ENCODE measurements at regions not wholly inside any gene's neighbourhood (a gene's known extent, or its start where the extent isn't known, plus 50 kb on each side); places are given as distances from the start of the nearest gene placed in this dataset.
A peak's percentile ranks its signal among the peaks of the same experiment; 100 is the strongest.

- DNase-seq (ENCODE audit: unreplicated experiment): no peak
- intact Hi-C loops (cut with micrococcal nuclease): no loop called here
- no peak for TF ChIP-seq CTCF (IDR thresholded peaks at IDR 0.05; ENCODE audit: unreplicated experiment)
- no peaks in the 10 kb centered on the region for H3K36me3 Mint-ChIP-seq (ENCODE audit: insufficient read depth, unreplicated experiment)
- BruUV-seq (replicated peaks): no TSS peak
- no peaks in the 10 kb centered on the region for H3K9me3 Mint-ChIP-seq (ENCODE audit: unreplicated experiment)
- H3K27me3 Mint-ChIP-seq (ENCODE audit: insufficient read depth, unreplicated experiment): no peaks in the 10 kb centered on the region
- H3K4me3 Mint-ChIP-seq (ENCODE audit: unreplicated experiment): no peak overlapping the region
- peaks cover 6% of the 10 kb centered on the region for H3K4me1 Mint-ChIP-seq (ENCODE audit: insufficient read depth, unreplicated experiment)
- ChIA-PET CTCF (no interaction called here), POLR2A (no interaction called here)
- H3K27ac Mint-ChIP-seq (ENCODE audit: low read depth, unreplicated experiment): no peak overlapping the region
Observed at GRCh38 chr4:181475781-181476507, 767.3 kb upstream of the TENM3 start.

GRCh38 chr4:181476508-181476890, 766.7 kb upstream of the TENM3 start:
- no peaks in the 10 kb centered on the region for H3K36me3 Mint-ChIP-seq (ENCODE audit: insufficient read depth, unreplicated experiment)
- intact Hi-C loops (cut with micrococcal nuclease): no loop called here
- CTCF ChIA-PET: no interaction called here
- no peak overlapping the region for H3K4me3 Mint-ChIP-seq (ENCODE audit: unreplicated experiment)
- no peaks in the 10 kb centered on the region for H3K27me3 Mint-ChIP-seq (ENCODE audit: insufficient read depth, unreplicated experiment)
- no peak for DNase-seq (ENCODE audit: unreplicated experiment)
- no TSS peak for BruUV-seq (replicated peaks)
- POLR2A ChIA-PET: interaction anchor here (0.5 to 0.7 kb wide), 3 partner anchors 15 to 470 kb away, joined by 3 to 5 read pairs (median 3); no protein-coding TSS in a partner anchor
- no peak overlapping the region for H3K27ac Mint-ChIP-seq (ENCODE audit: low read depth, unreplicated experiment)
- peaks cover 6% of the 10 kb centered on the region for H3K4me1 Mint-ChIP-seq (ENCODE audit: insufficient read depth, unreplicated experiment)
- no peaks in the 10 kb centered on the region for H3K9me3 Mint-ChIP-seq (ENCODE audit: unreplicated experiment)
- TF ChIP-seq CTCF (IDR thresholded peaks at IDR 0.05; ENCODE audit: unreplicated experiment): no peak

GRCh38 chr4:181477591-181477990, 765.6 kb upstream of the TENM3 start:
- Mint-ChIP-seq H3K27me3 (ENCODE audit: insufficient read depth, unreplicated experiment) (no peaks in the 10 kb centered on the region), H3K9me3 (ENCODE audit: unreplicated experiment) (no peaks in the 10 kb centered on the region), H3K27ac (ENCODE audit: low read depth, unreplicated experiment) (no peak overlapping the region), H3K4me3 (ENCODE audit: unreplicated experiment) (no peak overlapping the region), H3K4me1 (ENCODE audit: insufficient read depth, unreplicated experiment) (peaks cover 6% of the 10 kb centered on the region), H3K36me3 (ENCODE audit: insufficient read depth, unreplicated experiment) (no peaks in the 10 kb centered on the region)
- ChIA-PET CTCF (no interaction called here), POLR2A (no interaction called here)
- no peak for TF ChIP-seq CTCF (IDR thresholded peaks at IDR 0.05; ENCODE audit: unreplicated experiment)
- DNase-seq (ENCODE audit: unreplicated experiment): peak; percentile 4
- BruUV-seq (replicated peaks): no TSS peak
- intact Hi-C loops (cut with micrococcal nuclease): no loop called here

GRCh38 chr4:181478656-181479055, 764.5 kb upstream of the TENM3 start:
- peaks cover 6% of the 10 kb centered on the region for H3K4me1 Mint-ChIP-seq (ENCODE audit: insufficient read depth, unreplicated experiment)
- intact Hi-C loops (cut with micrococcal nuclease): no loop called here
- no peaks in the 10 kb centered on the region for H3K27me3 Mint-ChIP-seq (ENCODE audit: insufficient read depth, unreplicated experiment)
- H3K27ac Mint-ChIP-seq (ENCODE audit: low read depth, unreplicated experiment): no peak overlapping the region
- no peaks in the 10 kb centered on the region for H3K36me3 Mint-ChIP-seq (ENCODE audit: insufficient read depth, unreplicated experiment)
- ChIA-PET POLR2A (no interaction called here), CTCF (no interaction called here)
- DNase-seq (ENCODE audit: unreplicated experiment): no peak
- no peaks in the 10 kb centered on the region for H3K9me3 Mint-ChIP-seq (ENCODE audit: unreplicated experiment)
- TF ChIP-seq CTCF (IDR thresholded peaks at IDR 0.05; ENCODE audit: unreplicated experiment): no peak
- no peak overlapping the region for H3K4me3 Mint-ChIP-seq (ENCODE audit: unreplicated experiment)
- BruUV-seq (replicated peaks): no TSS peak
